ENCODE measurements at regions not wholly inside any gene's neighbourhood (a gene's known extent, or its start where the extent isn't known, plus 50 kb on each side); places are given as distances from the start of the nearest gene placed in this dataset.

GRCh38 chr12:25716842-25717241 lies 163.8 kb upstream of the LMNTD1 start:
- TF ChIP-seq YY1 (IDR thresholded peaks at IDR 0.05; ENCODE audit: insufficient read depth, insufficient read length): no peak
- TF ChIP-seq ZNF274 (IDR thresholded peaks at IDR 0.05; ENCODE audit: low read depth, low read length): no peak
- TF ChIP-seq SUZ12 (IDR thresholded peaks at IDR 0.05; ENCODE audit: extremely low read depth, insufficient read depth, insufficient read length): no peak
